ENCODE measurements at regions not wholly inside any gene's neighbourhood (a gene's known extent, or its start where the extent isn't known, plus 50 kb on each side); places are given as distances from the start of the nearest gene placed in this dataset.

GRCh38 chr10:78197628-78198272 lies 164.1 kb downstream of the RPS24 start:
- Histone ChIP-seq H3K4me1 (no peaks in the 10 kb centered on the region), H3K4me3 (no peak overlapping the region), H3K9me3 (peaks cover 0 to 12% of the 10 kb centered on the region in 2 donors), H3K27me3 (no peaks in the 10 kb centered on the region), H3K36me3 (no peaks in the 10 kb centered on the region), H3K27ac (no peak overlapping the region)
- DNase-seq (no peak), ATAC-seq (no peak)
- intact Hi-C loops (cut with DNase I), result no loop called here
- no peak for TF ChIP-seq CTCF (IDR thresholded peaks at IDR 0.05)

- Histone ChIP-seq H3K4me3 (no peak overlapping the region), H3K36me3 (no peaks in the 10 kb centered on the region), H3K9me3 (no peaks in the 10 kb centered on the region), H3K4me1 (peaks cover 0 to 3% of the 10 kb centered on the region in 2 donors), H3K27me3 (no peaks in the 10 kb centered on the region), H3K27ac (no peak overlapping the region)
- no peak for ATAC-seq
- intact Hi-C loops (cut with DNase I), result no loop called here
- no peak for DNase-seq
- no peak for TF ChIP-seq CTCF (IDR thresholded peaks at IDR 0.05)
These were observed 165.5 kb downstream of the RPS24 start for GRCh38 chr10:78199005-78199725.

GRCh38 chr10:78199759-78200158 lies 166.1 kb downstream of the RPS24 start:
- ATAC-seq, result peak; percentile 64
- Histone ChIP-seq H3K36me3 (no peaks in the 10 kb centered on the region), H3K27me3 (no peaks in the 10 kb centered on the region), H3K27ac (no peak overlapping the region), H3K4me3 (no peak overlapping the region), H3K4me1 (peaks cover 0 to 6% of the 10 kb centered on the region in 2 donors), H3K9me3 (no peaks in the 10 kb centered on the region)
- TF ChIP-seq CTCF (IDR thresholded peaks at IDR 0.05), result no peak
- DNase-seq, result no peak
- intact Hi-C loops (cut with DNase I), result no loop called here

- intact Hi-C loops (cut with DNase I), result no loop called here
These were observed 167.0 kb downstream of the RPS24 start for GRCh38 chr10:78200686-78201085.

More at GRCh38 chr10:78200686-78201085, 167.0 kb downstream of the RPS24 start:
- peaks cover 0 to 6% of the 10 kb centered on the region in 2 donors for H3K4me1 ChIP-seq
- no peak overlapping the region for H3K4me3 ChIP-seq
- TF ChIP-seq CTCF (IDR thresholded peaks at IDR 0.05), result no peak
- H3K27ac ChIP-seq, result no peak overlapping the region
- ATAC-seq (no peak), DNase-seq (no peak)
- H3K9me3 ChIP-seq, result no peaks in the 10 kb centered on the region
- H3K36me3 ChIP-seq, result no peaks in the 10 kb centered on the region
- H3K27me3 ChIP-seq, result no peaks in the 10 kb centered on the region

Data from left lung (tissue), 4 donors.